Amygdala (tissue), 56 donors: ENCODE measurements at regions not wholly inside any gene's neighbourhood (a gene's known extent, or its start where the extent isn't known, plus 50 kb on each side); places are given as distances from the start of the nearest gene placed in this dataset.
"Not testable (repeated sequence)": the region's sequence is repeated elsewhere in the genome, so short reads cannot be mapped to it uniquely, and the experiment has no call there.

Source experiments
- DNase-seq, 56 donors: peaks; one replicate each; lab custom pipeline; 2025; lab: John Stamatoyannopoulos, UW

GRCh38 chr10:29883231-29883630 lies 176.2 kb downstream of the JCAD start:
- no peak for DNase-seq

GRCh38 chr10:29882766-29883165 lies 176.6 kb downstream of the JCAD start:
- no peak for DNase-seq

GRCh38 chr10:29881811-29882210 lies 177.6 kb downstream of the JCAD start:
- DNase-seq = no peak

- DNase-seq = no peak
Observed at GRCh38 chr10:29881336-29881771, 178.0 kb downstream of the JCAD start.

- DNase-seq = no peak
Observed at GRCh38 chr10:29880856-29881255, 178.5 kb downstream of the JCAD start.

- no peak for DNase-seq
Observed at GRCh38 chr10:29879862-29880261, 179.5 kb downstream of the JCAD start.

GRCh38 chr10:29878492-29878891 lies 180.9 kb downstream of the JCAD start:
- DNase-seq = no peak

GRCh38 chr10:29877793-29878491 lies 181.4 kb downstream of the JCAD start:
- peak in 5 of 56 donors; percentile 0 to 11 (median 3) for DNase-seq

GRCh38 chr10:29876008-29876555 lies 183.3 kb downstream of the JCAD start:
- no peak for DNase-seq

- DNase-seq = no peak
Observed at GRCh38 chr10:29874606-29875269, 184.6 kb downstream of the JCAD start.

GRCh38 chr10:29873941-29874484 lies 185.4 kb downstream of the JCAD start:
- no peak for DNase-seq

GRCh38 chr10:29870522-29871044 lies 188.8 kb downstream of the JCAD start:
- DNase-seq = no peak

- DNase-seq = no peak
Observed at GRCh38 chr10:29869593-29869992, 189.8 kb downstream of the JCAD start.

GRCh38 chr10:29866356-29866755 lies 193.0 kb downstream of the JCAD start:
- DNase-seq = no peak

GRCh38 chr10:29865700-29866355 lies 193.6 kb downstream of the JCAD start:
- DNase-seq = no peak

- no peak for DNase-seq
Observed at GRCh38 chr10:29862923-29863614, 196.3 kb downstream of the JCAD start.

GRCh38 chr10:29861811-29862505 lies 197.4 kb downstream of the JCAD start:
- DNase-seq = no peak

- DNase-seq = not testable (repeated sequence)
Observed at GRCh38 chr10:29861231-29861630, 198.2 kb downstream of the JCAD start.

- peak in 1 of 56 donors; percentile 13 for DNase-seq
Observed at GRCh38 chr10:29860166-29860565, 199.2 kb downstream of the JCAD start.
